ENCODE measurements at regions not wholly inside any gene's neighbourhood (a gene's known extent, or its start where the extent isn't known, plus 50 kb on each side); places are given as distances from the start of the nearest gene placed in this dataset.
"Not testable (repeated sequence)": the region's sequence is repeated elsewhere in the genome, so short reads cannot be mapped to it uniquely, and the experiment has no call there.

GRCh38 chr13:44848920-44849676 is 140.2 kb downstream of the NUFIP1 start:
- DNase-seq (ENCODE audit: low read depth in 2 of 2): no peak

DNA sequence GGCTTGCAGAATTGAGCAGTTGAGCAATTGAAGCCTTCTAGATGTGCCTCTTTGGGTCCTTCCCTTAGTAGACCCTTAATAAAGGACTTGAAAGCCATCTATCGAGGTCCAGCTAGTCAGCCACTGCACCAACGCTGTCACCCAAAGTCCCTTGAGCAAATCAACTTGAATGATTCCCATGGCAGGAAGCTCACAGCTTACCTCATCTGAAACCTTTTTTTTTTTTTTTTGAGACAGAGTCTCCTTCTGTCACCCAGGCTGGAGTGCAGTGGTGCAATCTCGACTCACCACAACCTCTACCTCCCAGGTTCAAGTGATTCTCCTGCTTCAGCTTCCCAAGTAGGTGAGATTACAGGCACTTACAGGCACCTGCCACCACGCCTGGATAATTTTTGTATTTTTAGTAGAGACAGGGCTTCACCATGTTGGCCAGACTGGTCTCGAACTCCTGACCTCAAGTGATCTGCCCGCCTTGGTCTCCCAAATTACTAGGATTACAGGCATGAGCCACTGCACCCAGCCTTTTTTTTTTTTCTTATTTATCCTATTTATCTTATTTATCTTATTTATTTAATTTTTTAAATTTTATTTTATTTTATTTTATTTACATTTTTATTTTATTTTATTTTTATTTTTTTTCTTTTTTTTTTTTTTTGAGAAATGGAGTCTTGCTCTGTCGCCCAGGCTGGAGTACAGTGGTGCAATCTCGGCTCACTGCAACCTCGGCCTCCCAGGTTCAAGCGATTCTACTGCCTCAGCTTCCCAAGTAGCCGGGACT is 143.8 kb downstream of the NUFIP1 start:
- DNase-seq (ENCODE audit: low read depth in 2 of 2): not testable (repeated sequence)

DNA sequence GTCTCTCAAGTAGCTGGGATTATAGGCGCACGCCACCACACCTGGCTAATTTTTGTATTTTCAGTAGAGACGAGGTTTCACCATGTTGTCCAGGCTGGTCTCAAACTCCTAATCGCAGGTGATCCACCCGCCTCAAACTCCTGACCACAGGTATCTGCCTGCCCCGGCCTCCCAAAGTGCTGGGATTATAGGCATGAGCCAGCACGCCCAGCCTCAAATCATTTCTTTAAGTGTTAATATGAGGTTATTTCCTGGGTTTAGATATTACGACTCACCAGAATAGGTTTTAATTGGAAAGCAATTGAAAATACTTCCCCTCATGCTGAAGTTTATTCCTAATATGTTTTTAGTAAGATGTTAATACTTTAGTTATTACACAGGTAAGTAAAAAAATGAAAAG is 144.5 kb downstream of the NUFIP1 start:
- no peak for DNase-seq (ENCODE audit: low read depth in 2 of 2)

GRCh38 chr13:44843403-44843802 is 145.9 kb downstream of the NUFIP1 start:
- no peak for DNase-seq (ENCODE audit: low read depth in 2 of 2)

DNA sequence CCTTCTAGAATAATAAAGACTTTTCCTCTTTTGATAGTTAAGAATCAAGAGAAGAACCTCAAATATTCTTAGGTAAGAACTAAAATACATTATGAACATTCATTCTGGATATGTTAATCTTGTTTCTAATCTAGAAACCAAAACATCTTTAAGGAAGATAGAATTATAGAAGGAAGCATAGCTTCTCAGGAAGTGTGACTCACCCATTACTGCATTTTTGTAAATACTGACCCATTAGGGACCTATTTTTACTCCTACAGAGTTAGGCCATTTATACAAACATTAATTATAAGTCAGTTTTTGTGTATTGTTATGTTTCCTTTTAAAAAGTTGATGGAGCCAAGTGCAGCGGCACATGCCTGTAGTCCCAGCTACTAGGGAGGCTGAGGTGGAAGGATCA is 147.1 kb downstream of the NUFIP1 start:
- no peak for DNase-seq (ENCODE audit: low read depth in 2 of 2)

- DNase-seq (ENCODE audit: low read depth in 2 of 2): no peak
Measured at GRCh38 chr13:44840131-44840530, 149.1 kb downstream of the NUFIP1 start.

DNA sequence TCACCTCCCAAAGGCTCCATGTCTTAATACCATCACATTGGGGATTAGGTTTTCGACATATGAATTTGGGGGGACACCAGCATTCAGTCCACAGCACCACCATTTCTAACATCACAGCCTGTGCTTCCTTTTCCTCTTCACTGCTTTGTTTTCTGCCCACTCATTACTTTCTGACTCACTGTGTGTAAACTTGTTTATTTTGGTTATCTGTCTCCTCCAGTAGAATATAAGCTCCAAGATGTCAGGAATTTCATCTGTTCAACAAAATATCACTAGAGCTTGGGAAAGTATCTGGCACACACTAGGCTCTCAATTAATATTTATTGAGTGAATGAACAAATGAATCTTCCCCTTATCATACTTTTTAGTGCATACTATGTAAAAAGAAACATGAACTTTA is 152.0 kb downstream of the NUFIP1 start:
- DNase-seq (ENCODE audit: low read depth in 2 of 2): no peak

DNA sequence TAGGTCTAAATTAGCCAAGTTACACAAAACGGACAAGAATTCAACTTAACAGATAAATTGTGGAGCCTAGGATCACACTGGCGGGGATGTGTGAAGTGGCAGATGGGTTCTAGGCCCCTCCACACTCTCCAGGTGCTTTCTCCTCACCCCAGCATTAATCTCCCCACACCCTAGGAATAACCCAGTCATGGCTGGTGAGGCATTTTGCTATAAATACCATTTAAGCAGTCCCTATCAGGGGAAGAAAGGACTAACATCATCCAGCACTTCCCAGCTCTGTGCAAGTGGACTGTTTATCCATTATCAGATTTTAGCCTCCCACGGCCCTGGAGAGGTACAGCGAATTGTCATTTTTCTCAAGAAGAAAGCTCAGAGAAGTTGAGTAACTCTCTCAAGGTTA is 154.9 kb downstream of the NUFIP1 start:
- no peak for DNase-seq (ENCODE audit: low read depth in 2 of 2)

DNA sequence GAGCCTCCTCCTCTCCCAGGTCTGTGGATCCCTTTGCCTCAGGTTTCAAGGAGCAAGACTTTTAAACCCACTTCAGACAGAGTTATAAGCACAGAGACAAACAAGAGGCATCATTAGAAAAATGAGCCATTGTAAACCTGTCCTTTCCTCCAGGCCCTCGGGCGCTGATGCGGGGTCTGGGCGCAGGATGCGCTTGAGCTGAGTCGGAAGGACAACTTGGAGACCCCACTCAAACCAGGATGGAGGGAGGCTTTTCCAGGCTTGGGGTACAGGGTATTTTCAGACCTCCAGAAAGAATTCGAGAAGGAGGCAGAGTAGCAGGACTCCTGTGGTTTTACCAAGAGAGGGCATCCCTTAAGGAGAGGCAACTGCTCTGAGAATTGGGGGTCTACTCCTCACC is 155.6 kb downstream of the NUFIP1 start:
- DNase-seq (ENCODE audit: low read depth in 2 of 2): no peak

GRCh38 chr13:44833139-44833538 is 156.1 kb downstream of the NUFIP1 start:
- DNase-seq (ENCODE audit: low read depth in 2 of 2): no peak

GRCh38 chr13:44826591-44827350 is 162.5 kb downstream of the NUFIP1 start:
- DNase-seq (ENCODE audit: low read depth in 2 of 2): no peak

GRCh38 chr13:44825953-44826352 is 163.3 kb downstream of the NUFIP1 start:
- no peak for DNase-seq (ENCODE audit: low read depth in 2 of 2)

DNA sequence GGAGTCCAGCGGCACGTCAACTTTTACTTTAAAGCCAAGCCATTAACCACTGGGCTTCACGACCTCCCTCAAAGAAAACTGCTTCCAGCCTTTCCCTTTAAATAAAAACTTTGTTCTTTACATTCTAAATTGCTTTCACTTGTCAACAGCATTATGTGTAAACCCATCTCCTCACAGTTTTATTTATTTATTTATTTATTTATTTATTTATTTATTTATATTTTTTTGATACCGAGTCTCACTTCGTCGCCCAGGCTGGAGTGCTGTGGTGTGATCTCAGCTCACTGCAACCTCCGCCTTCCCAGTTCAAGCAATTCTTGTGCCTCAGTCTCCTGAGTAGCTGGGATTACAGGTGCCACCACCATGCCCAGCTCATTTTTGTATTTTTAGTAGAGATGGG is 165.7 kb downstream of the NUFIP1 start:
- not testable (repeated sequence) for DNase-seq (ENCODE audit: low read depth in 2 of 2)

GRCh38 chr13:44822291-44822690 is 167.0 kb downstream of the NUFIP1 start:
- DNase-seq (ENCODE audit: low read depth in 2 of 2): no peak

GRCh38 chr13:44819772-44820171 is 169.5 kb downstream of the NUFIP1 start:
- DNase-seq (ENCODE audit: low read depth in 2 of 2): no peak

- no peak for DNase-seq (ENCODE audit: low read depth in 2 of 2)
Measured at GRCh38 chr13:44819245-44819644, 170.0 kb downstream of the NUFIP1 start.

- DNase-seq (ENCODE audit: low read depth in 2 of 2): no peak
Measured at GRCh38 chr13:44818428-44818827, 170.8 kb downstream of the NUFIP1 start.

DNA sequence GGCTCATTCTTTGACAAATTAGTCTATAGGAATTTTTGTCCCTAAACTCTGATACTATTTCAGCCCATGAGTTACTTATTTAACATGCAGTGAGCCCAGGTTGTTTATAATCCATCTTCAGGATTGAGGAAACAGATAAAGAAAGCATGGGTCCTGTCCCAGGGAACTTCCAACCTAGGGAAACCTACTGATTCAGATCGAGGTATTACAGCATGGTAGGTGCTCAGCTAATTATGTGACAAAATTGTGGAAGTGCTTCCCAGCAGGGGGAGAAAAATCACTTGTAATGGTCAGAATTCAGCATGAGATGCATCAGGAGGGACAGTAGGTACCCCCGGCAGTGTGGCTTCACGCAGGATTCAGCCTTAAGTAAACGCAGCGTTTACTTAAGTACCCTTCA is 171.3 kb downstream of the NUFIP1 start:
- no peak for DNase-seq (ENCODE audit: low read depth in 2 of 2)

- DNase-seq (ENCODE audit: low read depth in 2 of 2): no peak
Measured at GRCh38 chr13:44817131-44817671, 172.1 kb downstream of the NUFIP1 start.

GRCh38 chr13:44816701-44817100 is 172.6 kb downstream of the NUFIP1 start:
- DNase-seq (ENCODE audit: low read depth in 2 of 2): no peak

GRCh38 chr13:44815623-44816022 is 173.6 kb downstream of the NUFIP1 start:
- DNase-seq (ENCODE audit: low read depth in 2 of 2): peak in 1 of 2 donors; percentile 30

GRCh38 chr13:44814836-44815235 is 174.4 kb downstream of the NUFIP1 start:
- DNase-seq (ENCODE audit: low read depth in 2 of 2): no peak

Data from stimulated activated CD4-positive, alpha-beta T cell treated with anti-CD3 and anti-CD28 coated beads, Interleukin-4, amount 100 ng/mL, for 48 hours (primary cell).